ACC112 (cell line): ENCODE measurements at regions not wholly inside any gene's neighbourhood (a gene's known extent, or its start where the extent isn't known, plus 50 kb on each side); places are given as distances from the start of the nearest gene placed in this dataset.
"Not testable (repeated sequence)": the region's sequence is repeated elsewhere in the genome, so short reads cannot be mapped to it uniquely, and the experiment has no call there.

Source experiments
- H2AFZ ChIP-seq: fragments of 200-600 bp; sonication (generic); one replicate; pipeline ENCODE4 v1.6.0; 2017; ENCODE audit warnings: antibody characterized with exemption, low read length; ENCODE audit not compliant: unreplicated experiment
- H3K27ac ChIP-seq: fragments of 200-600 bp; sonication (generic); 2 replicates; pipeline ENCODE4 v1.5.1; 2014; ENCODE audit warnings: low read depth, mild to moderate bottlenecking, antibody characterized with exemption, low read length, moderate library complexity
- H3K27me3 ChIP-seq: fragments of 200-600 bp; sonication (generic); 2 replicates; pipeline ENCODE4 v1.6.1; 2014; ENCODE audit warnings: mild to moderate bottlenecking, antibody characterized with exemption, low read length, moderate library complexity, mixed read lengths; ENCODE audit not compliant: insufficient read depth
- H3K36me3 ChIP-seq: fragments of 200-600 bp; sonication (generic); 2 replicates; pipeline ENCODE4 v1.6.1; 2016; ENCODE audit warnings: mild to moderate bottlenecking, antibody characterized with exemption, low read length, moderate library complexity, mixed read lengths; ENCODE audit not compliant: insufficient read depth
- H3K4me1 ChIP-seq: fragments of 200-600 bp; sonication (generic); one replicate; pipeline ENCODE4 v1.6.1; 2016; ENCODE audit warnings: low read length, mixed read lengths; ENCODE audit not compliant: insufficient read depth, unreplicated experiment, control insufficient read depth
- H3K4me3 ChIP-seq: fragments of 200-600 bp; sonication (generic); 2 replicates; pipeline ENCODE4 v1.5.1; 2014; ENCODE audit warnings: mild to moderate bottlenecking, low read depth, low read length
- H3K79me2 ChIP-seq: fragments of 200-600 bp; sonication (generic); one replicate; pipeline ENCODE4 v1.6.0; 2016; ENCODE audit warnings: low read length; ENCODE audit not compliant: control insufficient read depth, unreplicated experiment, insufficient read depth

- H2AFZ ChIP-seq = no peak overlapping the region
- 0 out of 2 replicates have a peak, but pooled peaks cover 11% of the 10 kb centered on the region for H3K27me3 ChIP-seq
- H3K36me3 ChIP-seq = no peaks in the 10 kb centered on the region
- no peak overlapping the region for H3K27ac ChIP-seq
- H3K79me2 ChIP-seq = no peaks in the 10 kb centered on the region
- H3K4me3 ChIP-seq = no peak overlapping the region
- H3K4me1 ChIP-seq = no peaks in the 10 kb centered on the region
These were observed 138.7 kb downstream of the AKR1D1 start for GRCh38 chr7:138214926-138215325.

- not testable (repeated sequence) for H3K4me1 ChIP-seq, H2AFZ ChIP-seq, H3K4me3 ChIP-seq, H3K36me3 ChIP-seq, H3K27me3 ChIP-seq, H3K79me2 ChIP-seq, H3K27ac ChIP-seq
These were observed 144.1 kb downstream of the AKR1D1 start for GRCh38 chr7:138220321-138220720.

DNA sequence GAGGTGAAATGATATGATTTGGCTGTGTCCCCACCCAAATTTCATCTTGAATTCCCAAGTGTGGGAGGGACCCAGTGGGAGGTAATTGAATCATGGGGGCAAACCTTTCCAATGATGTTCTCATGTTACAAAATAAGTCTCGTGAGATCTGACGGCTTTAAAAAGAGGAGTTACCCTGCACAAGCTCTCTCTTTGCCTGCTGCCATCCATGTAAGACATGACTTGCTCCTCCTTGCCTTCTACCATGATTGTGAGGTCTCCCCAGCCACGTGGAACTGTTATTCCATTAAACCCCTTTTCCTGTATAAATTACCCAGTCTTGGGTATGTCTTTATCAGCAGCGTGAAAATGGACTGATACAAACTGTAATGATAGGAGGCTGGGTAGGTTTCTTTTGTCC, 145.1 kb downstream of the AKR1D1 start:
- H3K79me2 ChIP-seq, H3K27ac ChIP-seq, H3K36me3 ChIP-seq, H3K4me3 ChIP-seq, H3K27me3 ChIP-seq, H2AFZ ChIP-seq, H3K4me1 ChIP-seq: not testable (repeated sequence)

DNA sequence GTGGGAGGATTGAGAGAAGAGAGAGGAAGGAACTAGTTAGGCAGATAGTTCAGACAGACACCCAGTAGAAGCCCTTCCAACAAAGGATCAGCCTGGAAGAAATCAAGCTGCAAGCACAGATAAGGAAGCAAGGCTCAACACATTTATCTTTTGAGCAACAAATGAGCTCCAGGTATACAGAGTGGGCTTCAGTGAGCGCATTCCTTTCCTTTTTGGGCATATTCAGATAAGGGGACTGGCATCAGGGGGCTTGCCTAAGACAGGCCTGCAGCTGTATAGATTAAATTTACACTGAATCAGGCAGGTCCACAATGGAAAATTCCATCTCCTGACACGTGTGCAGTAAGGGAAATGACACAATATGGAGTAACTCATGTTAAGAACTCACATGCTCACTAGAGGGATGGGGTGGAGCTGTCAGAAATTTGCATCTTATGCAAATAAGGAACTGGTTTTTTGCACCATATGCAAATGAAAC, 147.2 kb downstream of the AKR1D1 start:
- Histone ChIP-seq H3K4me1 (no peaks in the 10 kb centered on the region), H3K79me2 (no peaks in the 10 kb centered on the region), H3K4me3 (no peak overlapping the region), H2AFZ (no peak overlapping the region), H3K27me3 (peaks cover 2% of the 10 kb centered on the region; the same call in 1 of the 2 replicates), H3K27ac (no peak overlapping the region), H3K36me3 (no peaks in the 10 kb centered on the region)

DNA sequence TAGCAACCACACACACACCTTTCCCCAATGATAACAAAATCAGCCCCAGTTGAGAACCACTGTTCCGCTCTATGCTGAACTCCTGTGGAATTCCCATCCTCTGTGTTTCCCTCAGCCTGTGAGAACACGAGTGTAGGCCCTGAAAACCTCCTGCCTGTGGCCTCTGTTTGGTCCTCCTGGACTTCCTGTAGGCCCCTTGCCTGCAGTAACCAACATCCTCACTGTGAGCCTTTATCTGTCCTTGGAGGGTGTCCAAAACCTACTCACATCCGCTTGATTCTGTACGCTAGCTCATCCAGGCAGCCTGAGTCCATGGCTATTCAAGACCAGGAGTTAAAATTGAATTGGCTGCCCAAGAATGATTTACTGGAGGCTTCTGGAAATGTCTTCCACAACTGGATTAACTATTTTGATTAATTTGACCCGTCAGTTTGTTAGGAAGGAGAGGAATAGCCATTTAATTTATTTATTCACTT, 149.8 kb downstream of the AKR1D1 start:
- no peaks in the 10 kb centered on the region for H3K36me3 ChIP-seq
- no peaks in the 10 kb centered on the region for H3K79me2 ChIP-seq
- no peaks in the 10 kb centered on the region for H3K4me1 ChIP-seq
- no peak overlapping the region for H2AFZ ChIP-seq
- H3K4me3 ChIP-seq = no peak overlapping the region
- no peak overlapping the region for H3K27ac ChIP-seq
- peaks cover 7% of the 10 kb centered on the region; the same call in 1 of the 2 replicates for H3K27me3 ChIP-seq

- Histone ChIP-seq H3K4me1 (no peaks in the 10 kb centered on the region), H3K27ac (no peak overlapping the region), H2AFZ (no peak overlapping the region), H3K4me3 (no peak overlapping the region), H3K27me3 (peaks cover 7% of the 10 kb centered on the region; the same call in 1 of the 2 replicates), H3K36me3 (no peaks in the 10 kb centered on the region), H3K79me2 (no peaks in the 10 kb centered on the region)
These were observed 150.6 kb downstream of the AKR1D1 start for GRCh38 chr7:138226745-138227279.

- Histone ChIP-seq H3K36me3 (no peaks in the 10 kb centered on the region), H3K27ac (no peak overlapping the region), H3K27me3 (peaks cover 7% of the 10 kb centered on the region; the same call in 1 of the 2 replicates), H3K4me3 (no peak overlapping the region), H2AFZ (no peak overlapping the region), H3K4me1 (no peaks in the 10 kb centered on the region), H3K79me2 (no peaks in the 10 kb centered on the region)
These were observed 151.9 kb downstream of the AKR1D1 start for GRCh38 chr7:138228119-138228518.

DNA sequence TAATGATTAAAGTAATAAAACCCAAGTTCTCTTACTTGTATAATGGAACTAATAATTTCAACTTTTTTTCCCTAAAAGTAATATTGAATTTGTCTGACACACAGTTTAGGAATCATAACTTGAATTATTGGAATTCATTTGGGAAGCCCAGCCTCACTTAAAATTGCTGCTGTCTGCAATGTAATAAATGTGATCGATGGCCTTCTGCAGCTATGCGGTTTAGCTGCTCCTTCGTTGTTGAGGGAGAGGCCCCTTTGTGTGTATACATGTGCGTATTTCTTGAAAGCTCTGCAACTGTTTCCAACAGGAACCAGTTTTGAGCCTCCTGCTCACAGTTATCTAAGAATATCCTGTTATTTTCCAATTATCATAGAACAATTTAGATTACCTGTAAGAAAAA, 152.5 kb downstream of the AKR1D1 start:
- Histone ChIP-seq H3K79me2 (no peaks in the 10 kb centered on the region), H3K4me1 (no peaks in the 10 kb centered on the region), H2AFZ (no peak overlapping the region), H3K27me3 (peaks cover 7% of the 10 kb centered on the region; the same call in 1 of the 2 replicates), H3K27ac (no peak overlapping the region), H3K36me3 (no peaks in the 10 kb centered on the region), H3K4me3 (no peak overlapping the region)

- Histone ChIP-seq H2AFZ (no peak overlapping the region), H3K27me3 (peaks cover 7% of the 10 kb centered on the region; the same call in 1 of the 2 replicates), H3K79me2 (no peaks in the 10 kb centered on the region), H3K27ac (no peak overlapping the region), H3K36me3 (no peaks in the 10 kb centered on the region), H3K4me3 (no peak overlapping the region), H3K4me1 (no peaks in the 10 kb centered on the region)
These were observed 156.9 kb downstream of the AKR1D1 start for GRCh38 chr7:138233189-138233588.

DNA sequence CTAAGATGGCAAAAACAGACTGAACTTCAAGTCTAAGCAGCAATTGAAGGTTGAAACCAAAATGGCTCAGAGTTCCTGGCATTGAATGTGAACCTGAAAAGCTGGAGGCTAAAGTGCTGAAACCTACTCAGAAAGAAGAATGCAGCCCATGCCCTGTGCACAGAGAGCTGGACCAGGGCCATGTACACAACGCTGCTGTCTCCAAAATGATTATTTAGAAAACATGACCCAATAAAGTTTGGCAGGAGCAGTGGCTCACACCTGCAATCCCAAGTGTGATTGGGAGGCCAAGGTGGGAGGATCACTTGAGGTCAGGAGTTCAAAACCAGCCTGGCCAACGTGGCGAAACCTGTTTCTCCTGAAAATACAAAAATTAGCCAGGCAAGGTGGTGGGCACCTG, 158.9 kb downstream of the AKR1D1 start:
- no peak overlapping the region for H3K4me3 ChIP-seq

GRCh38 chr7:138237995-138238394, 161.7 kb downstream of the AKR1D1 start:
- Histone ChIP-seq H3K4me3 (no peak overlapping the region), H3K27me3 (no peaks in the 10 kb centered on the region), H3K79me2 (no peaks in the 10 kb centered on the region), H2AFZ (no peak overlapping the region), H3K27ac (no peak overlapping the region), H3K4me1 (no peaks in the 10 kb centered on the region), H3K36me3 (no peaks in the 10 kb centered on the region)

More for the DNA sequence above, 158.9 kb downstream of the AKR1D1 start:
- Histone ChIP-seq H3K27me3 (no peaks in the 10 kb centered on the region), H3K27ac (no peak overlapping the region), H3K4me1 (no peaks in the 10 kb centered on the region), H3K36me3 (no peaks in the 10 kb centered on the region), H3K79me2 (no peaks in the 10 kb centered on the region), H2AFZ (no peak overlapping the region)
